ENCODE measurements at regions not wholly inside any gene's neighbourhood (a gene's known extent, or its start where the extent isn't known, plus 50 kb on each side); places are given as distances from the start of the nearest gene placed in this dataset.

DNA sequence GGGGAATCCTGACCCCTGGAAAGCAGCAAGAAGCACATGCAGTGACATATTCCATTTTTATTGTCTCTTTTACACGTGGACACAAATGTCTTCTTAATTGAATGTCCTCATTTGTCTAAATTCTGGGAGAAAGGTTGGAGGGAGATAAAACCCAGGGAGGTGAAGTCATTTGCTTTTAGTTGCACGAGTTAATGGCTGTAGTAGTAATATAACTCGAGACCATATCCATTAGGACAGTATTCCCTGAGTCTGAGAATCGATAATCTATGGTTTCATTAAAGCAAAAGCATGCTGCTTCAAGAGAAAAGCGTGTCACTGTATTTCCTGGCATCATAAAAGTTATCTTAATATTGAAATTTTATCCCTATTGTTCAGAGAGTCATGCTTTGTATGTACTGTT lies 216.0 kb upstream of the PELI2 start:
- Histone ChIP-seq H3K9me3 (ENCODE audit: control insufficient read depth in 2 of 2, low read length in 2 of 2) (no peaks in the 10 kb centered on the region), H3K27ac (ENCODE audit: low read depth in 2 of 2, low read length in 2 of 2) (no peak overlapping the region), H3K36me3 (ENCODE audit: control insufficient read depth in 2 of 2, insufficient read depth in 2 of 2, low read length in 2 of 2) (no peaks in the 10 kb centered on the region), H3K4me1 (ENCODE audit: control insufficient read depth in 2 of 2, insufficient read depth in 2 of 2, low read length in 2 of 2) (no peaks in the 10 kb centered on the region), H3K27me3 (ENCODE audit: control insufficient read depth in 2 of 2, insufficient read depth in 2 of 2, low read length in 2 of 2) (no peaks in the 10 kb centered on the region), H3K9ac (ENCODE audit: low read depth in 1 of 2, low read length in 2 of 2) (no peak overlapping the region), H3K4me3 (ENCODE audit: low read length in 2 of 2) (no peak overlapping the region)

GRCh38 chr14:55904086-55904485 lies 214.1 kb upstream of the PELI2 start:
- no peak overlapping the region for H3K9ac ChIP-seq (ENCODE audit: low read depth in 1 of 2, low read length in 2 of 2)
- no peaks in the 10 kb centered on the region for H3K27me3 ChIP-seq (ENCODE audit: control insufficient read depth in 2 of 2, insufficient read depth in 2 of 2, low read length in 2 of 2)
- no peaks in the 10 kb centered on the region for H3K9me3 ChIP-seq (ENCODE audit: control insufficient read depth in 2 of 2, low read length in 2 of 2)
- no peak overlapping the region for H3K27ac ChIP-seq (ENCODE audit: low read depth in 2 of 2, low read length in 2 of 2)
- H3K4me1 ChIP-seq (ENCODE audit: control insufficient read depth in 2 of 2, insufficient read depth in 2 of 2, low read length in 2 of 2), result no peaks in the 10 kb centered on the region
- H3K4me3 ChIP-seq (ENCODE audit: low read length in 2 of 2), result no peak overlapping the region
- H3K36me3 ChIP-seq (ENCODE audit: control insufficient read depth in 2 of 2, insufficient read depth in 2 of 2, low read length in 2 of 2), result no peaks in the 10 kb centered on the region

GRCh38 chr14:55908106-55908505 lies 210.1 kb upstream of the PELI2 start:
- H3K36me3 ChIP-seq (ENCODE audit: control insufficient read depth in 2 of 2, insufficient read depth in 2 of 2, low read length in 2 of 2), result no peaks in the 10 kb centered on the region
- H3K27ac ChIP-seq (ENCODE audit: low read depth in 2 of 2, low read length in 2 of 2), result no peak overlapping the region
- H3K4me3 ChIP-seq (ENCODE audit: low read length in 2 of 2), result no peak overlapping the region
- no peaks in the 10 kb centered on the region for H3K9me3 ChIP-seq (ENCODE audit: control insufficient read depth in 2 of 2, low read length in 2 of 2)
- no peaks in the 10 kb centered on the region for H3K27me3 ChIP-seq (ENCODE audit: control insufficient read depth in 2 of 2, insufficient read depth in 2 of 2, low read length in 2 of 2)
- no peak overlapping the region for H3K9ac ChIP-seq (ENCODE audit: low read depth in 1 of 2, low read length in 2 of 2)
- no peaks in the 10 kb centered on the region for H3K4me1 ChIP-seq (ENCODE audit: control insufficient read depth in 2 of 2, insufficient read depth in 2 of 2, low read length in 2 of 2)

DNA sequence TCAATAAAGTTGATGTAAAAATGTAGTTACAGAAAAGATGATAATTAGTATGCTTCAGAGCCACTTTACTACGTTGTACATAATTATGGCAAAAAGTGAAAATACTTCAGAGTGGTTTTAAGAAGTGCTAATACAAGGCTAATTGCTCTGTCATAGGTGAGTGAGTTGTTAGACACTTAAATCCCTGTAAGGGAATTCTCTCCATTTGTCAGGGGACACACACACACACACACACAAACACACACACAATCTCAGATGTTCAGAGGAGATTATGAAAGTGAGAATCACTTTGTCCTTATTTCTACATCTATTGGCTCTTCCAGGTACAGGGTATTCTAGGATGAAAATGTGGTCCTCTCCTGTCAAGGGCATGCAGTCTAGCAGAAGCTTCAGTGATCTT lies 208.3 kb upstream of the PELI2 start:
- Histone ChIP-seq H3K9me3 (ENCODE audit: control insufficient read depth in 2 of 2, low read length in 2 of 2) (no peaks in the 10 kb centered on the region), H3K27ac (ENCODE audit: low read depth in 2 of 2, low read length in 2 of 2) (no peak overlapping the region), H3K4me1 (ENCODE audit: control insufficient read depth in 2 of 2, insufficient read depth in 2 of 2, low read length in 2 of 2) (no peaks in the 10 kb centered on the region), H3K36me3 (ENCODE audit: control insufficient read depth in 2 of 2, insufficient read depth in 2 of 2, low read length in 2 of 2) (no peaks in the 10 kb centered on the region), H3K4me3 (ENCODE audit: low read length in 2 of 2) (no peak overlapping the region), H3K9ac (ENCODE audit: low read depth in 1 of 2, low read length in 2 of 2) (no peak overlapping the region), H3K27me3 (ENCODE audit: control insufficient read depth in 2 of 2, insufficient read depth in 2 of 2, low read length in 2 of 2) (no peaks in the 10 kb centered on the region)

DNA sequence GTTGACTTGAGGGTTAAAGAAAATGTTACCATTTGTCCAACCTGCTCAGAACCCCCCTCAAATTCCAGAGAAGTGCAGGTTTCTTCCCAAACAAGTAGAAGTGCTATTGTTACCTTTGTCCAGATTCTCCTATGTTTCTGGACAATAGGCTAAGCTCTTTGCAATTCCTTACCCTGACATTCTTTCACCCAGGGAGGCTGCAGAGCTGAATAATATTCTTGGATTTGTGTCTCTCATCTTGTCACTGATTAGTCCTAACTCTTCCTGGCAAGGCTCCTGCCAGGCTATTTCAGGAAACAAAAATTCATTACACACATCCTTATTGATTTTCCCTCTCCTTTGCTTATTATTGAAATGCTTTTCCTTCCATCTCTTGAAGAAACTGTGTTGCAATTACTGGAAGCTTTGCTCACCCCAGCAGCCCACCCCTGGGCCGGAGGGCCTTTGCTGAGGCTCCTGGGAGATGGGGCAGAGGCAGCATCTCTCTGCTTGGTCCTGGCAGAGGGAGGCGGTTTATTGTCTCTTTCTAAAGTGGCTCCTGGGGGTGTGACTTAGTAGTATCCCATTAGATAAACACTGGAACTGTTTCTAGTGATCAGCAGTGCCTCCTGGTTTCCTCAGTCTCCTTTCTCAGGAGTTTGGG lies 207.5 kb upstream of the PELI2 start:
- no peak overlapping the region for H3K9ac ChIP-seq (ENCODE audit: low read depth in 1 of 2, low read length in 2 of 2)
- H3K27me3 ChIP-seq (ENCODE audit: control insufficient read depth in 2 of 2, insufficient read depth in 2 of 2, low read length in 2 of 2), result no peaks in the 10 kb centered on the region
- H3K9me3 ChIP-seq (ENCODE audit: control insufficient read depth in 2 of 2, low read length in 2 of 2), result no peaks in the 10 kb centered on the region
- no peaks in the 10 kb centered on the region for H3K36me3 ChIP-seq (ENCODE audit: control insufficient read depth in 2 of 2, insufficient read depth in 2 of 2, low read length in 2 of 2)
- H3K27ac ChIP-seq (ENCODE audit: low read depth in 2 of 2, low read length in 2 of 2), result no peak overlapping the region
- H3K4me3 ChIP-seq (ENCODE audit: low read length in 2 of 2), result no peak overlapping the region
- no peaks in the 10 kb centered on the region for H3K4me1 ChIP-seq (ENCODE audit: control insufficient read depth in 2 of 2, insufficient read depth in 2 of 2, low read length in 2 of 2)

- Histone ChIP-seq H3K27me3 (ENCODE audit: control insufficient read depth in 2 of 2, insufficient read depth in 2 of 2, low read length in 2 of 2) (no peaks in the 10 kb centered on the region), H3K9ac (ENCODE audit: low read depth in 1 of 2, low read length in 2 of 2) (no peak overlapping the region), H3K4me1 (ENCODE audit: control insufficient read depth in 2 of 2, insufficient read depth in 2 of 2, low read length in 2 of 2) (no peaks in the 10 kb centered on the region), H3K27ac (ENCODE audit: low read depth in 2 of 2, low read length in 2 of 2) (no peak overlapping the region), H3K4me3 (ENCODE audit: low read length in 2 of 2) (no peak overlapping the region), H3K36me3 (ENCODE audit: control insufficient read depth in 2 of 2, insufficient read depth in 2 of 2, low read length in 2 of 2) (no peaks in the 10 kb centered on the region), H3K9me3 (ENCODE audit: control insufficient read depth in 2 of 2, low read length in 2 of 2) (no peaks in the 10 kb centered on the region)
Observed at GRCh38 chr14:55911776-55912175, 206.4 kb upstream of the PELI2 start.

DNA sequence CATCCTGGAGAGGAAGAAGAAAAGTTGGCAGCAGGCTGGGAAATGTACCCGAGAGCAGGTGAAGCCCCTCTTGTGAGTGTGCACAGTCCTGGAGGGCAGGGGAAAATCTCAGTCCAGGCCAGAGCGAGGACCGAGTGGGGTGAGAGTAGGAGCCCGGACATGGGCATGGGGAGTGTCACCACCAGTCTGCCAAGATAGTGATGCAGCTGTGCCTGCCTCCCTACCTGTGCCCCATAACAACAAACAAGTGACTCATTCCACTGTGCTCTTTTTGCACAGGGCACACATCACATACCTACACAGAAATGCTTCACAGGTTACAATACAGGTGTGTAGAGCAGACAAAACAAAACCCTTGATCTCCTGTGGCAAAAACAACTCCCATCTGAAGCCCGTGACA lies 205.9 kb upstream of the PELI2 start:
- Histone ChIP-seq H3K4me3 (ENCODE audit: low read length in 2 of 2) (no peak overlapping the region), H3K9me3 (ENCODE audit: control insufficient read depth in 2 of 2, low read length in 2 of 2) (no peaks in the 10 kb centered on the region), H3K27me3 (ENCODE audit: control insufficient read depth in 2 of 2, insufficient read depth in 2 of 2, low read length in 2 of 2) (no peaks in the 10 kb centered on the region), H3K4me1 (ENCODE audit: control insufficient read depth in 2 of 2, insufficient read depth in 2 of 2, low read length in 2 of 2) (no peaks in the 10 kb centered on the region), H3K36me3 (ENCODE audit: control insufficient read depth in 2 of 2, insufficient read depth in 2 of 2, low read length in 2 of 2) (no peaks in the 10 kb centered on the region), H3K27ac (ENCODE audit: low read depth in 2 of 2, low read length in 2 of 2) (no peak overlapping the region), H3K9ac (ENCODE audit: low read depth in 1 of 2, low read length in 2 of 2) (no peak overlapping the region)

DNA sequence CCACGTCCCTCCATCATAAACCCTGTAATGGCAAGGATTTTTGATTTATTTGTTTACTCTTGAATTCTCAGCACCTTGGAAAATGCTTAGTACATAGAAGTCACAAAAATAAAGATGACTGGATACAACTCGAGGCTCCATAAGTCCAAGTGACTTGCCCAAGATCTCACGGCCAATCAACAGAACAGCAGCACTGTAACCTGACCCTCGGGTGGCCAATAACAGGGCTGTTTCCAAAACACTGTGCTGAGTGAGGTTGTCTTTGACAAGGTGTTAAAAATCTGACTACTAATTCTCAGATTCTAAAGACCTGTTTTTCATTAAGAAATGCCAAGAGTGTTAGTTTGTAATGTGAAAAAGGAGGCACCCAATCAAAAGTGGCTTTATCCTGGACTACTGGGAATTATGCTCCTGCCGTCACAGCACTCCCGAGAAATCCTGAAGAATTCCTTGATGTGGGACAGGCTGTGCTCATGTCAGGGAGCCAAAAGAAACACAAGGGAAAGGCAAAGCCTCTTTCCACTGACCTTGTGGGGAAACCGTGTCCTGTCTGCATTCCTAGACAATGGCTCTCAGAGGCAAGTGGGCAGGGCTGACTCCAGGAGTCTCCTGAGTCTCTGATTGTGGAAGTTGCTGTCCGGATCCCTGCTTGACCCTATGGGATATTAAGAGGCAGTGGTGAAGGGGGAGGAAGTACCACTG lies 204.7 kb upstream of the PELI2 start:
- no peaks in the 10 kb centered on the region for H3K27me3 ChIP-seq (ENCODE audit: control insufficient read depth in 2 of 2, insufficient read depth in 2 of 2, low read length in 2 of 2)
- no peak overlapping the region for H3K27ac ChIP-seq (ENCODE audit: low read depth in 2 of 2, low read length in 2 of 2)
- H3K9me3 ChIP-seq (ENCODE audit: control insufficient read depth in 2 of 2, low read length in 2 of 2), result no peaks in the 10 kb centered on the region
- no peak overlapping the region for H3K4me3 ChIP-seq (ENCODE audit: low read length in 2 of 2)
- no peaks in the 10 kb centered on the region for H3K4me1 ChIP-seq (ENCODE audit: control insufficient read depth in 2 of 2, insufficient read depth in 2 of 2, low read length in 2 of 2)
- no peaks in the 10 kb centered on the region for H3K36me3 ChIP-seq (ENCODE audit: control insufficient read depth in 2 of 2, insufficient read depth in 2 of 2, low read length in 2 of 2)
- no peak overlapping the region for H3K9ac ChIP-seq (ENCODE audit: low read depth in 1 of 2, low read length in 2 of 2)

DNA sequence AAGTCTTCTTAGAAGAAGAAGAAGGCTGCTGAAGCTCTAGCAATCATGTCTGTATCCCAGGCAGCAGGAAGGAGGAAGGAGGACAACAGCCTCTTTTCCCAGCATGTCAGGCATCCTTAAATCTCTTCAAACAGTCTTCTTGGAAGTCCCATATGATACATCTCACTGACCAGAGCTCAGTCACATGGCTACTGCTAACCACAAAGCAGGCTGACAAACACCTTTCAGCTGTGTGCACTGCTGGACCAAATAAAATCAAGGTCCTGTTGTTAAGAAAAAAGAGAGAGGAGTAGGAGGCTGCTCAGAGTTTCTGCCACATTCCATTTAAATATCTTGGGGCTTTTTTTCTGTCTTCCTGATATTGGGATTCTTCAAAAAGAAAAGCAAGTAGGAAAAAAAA lies 203.4 kb upstream of the PELI2 start:
- Histone ChIP-seq H3K36me3 (ENCODE audit: control insufficient read depth in 2 of 2, insufficient read depth in 2 of 2, low read length in 2 of 2) (no peaks in the 10 kb centered on the region), H3K4me3 (ENCODE audit: low read length in 2 of 2) (no peak overlapping the region), H3K4me1 (ENCODE audit: control insufficient read depth in 2 of 2, insufficient read depth in 2 of 2, low read length in 2 of 2) (no peaks in the 10 kb centered on the region), H3K9me3 (ENCODE audit: control insufficient read depth in 2 of 2, low read length in 2 of 2) (no peaks in the 10 kb centered on the region), H3K9ac (ENCODE audit: low read depth in 1 of 2, low read length in 2 of 2) (no peak overlapping the region), H3K27ac (ENCODE audit: low read depth in 2 of 2, low read length in 2 of 2) (no peak overlapping the region), H3K27me3 (ENCODE audit: control insufficient read depth in 2 of 2, insufficient read depth in 2 of 2, low read length in 2 of 2) (no peaks in the 10 kb centered on the region)

GRCh38 chr14:55915456-55915855 lies 202.8 kb upstream of the PELI2 start:
- Histone ChIP-seq H3K4me3 (ENCODE audit: low read length in 2 of 2) (no peak overlapping the region), H3K27me3 (ENCODE audit: control insufficient read depth in 2 of 2, insufficient read depth in 2 of 2, low read length in 2 of 2) (no peaks in the 10 kb centered on the region), H3K4me1 (ENCODE audit: control insufficient read depth in 2 of 2, insufficient read depth in 2 of 2, low read length in 2 of 2) (no peaks in the 10 kb centered on the region), H3K9ac (ENCODE audit: low read depth in 1 of 2, low read length in 2 of 2) (no peak overlapping the region), H3K9me3 (ENCODE audit: control insufficient read depth in 2 of 2, low read length in 2 of 2) (no peaks in the 10 kb centered on the region), H3K27ac (ENCODE audit: low read depth in 2 of 2, low read length in 2 of 2) (no peak overlapping the region), H3K36me3 (ENCODE audit: control insufficient read depth in 2 of 2, insufficient read depth in 2 of 2, low read length in 2 of 2) (no peaks in the 10 kb centered on the region)
